ENCODE measurements at regions not wholly inside any gene's neighbourhood (a gene's known extent, or its start where the extent isn't known, plus 50 kb on each side); places are given as distances from the start of the nearest gene placed in this dataset.

DNA sequence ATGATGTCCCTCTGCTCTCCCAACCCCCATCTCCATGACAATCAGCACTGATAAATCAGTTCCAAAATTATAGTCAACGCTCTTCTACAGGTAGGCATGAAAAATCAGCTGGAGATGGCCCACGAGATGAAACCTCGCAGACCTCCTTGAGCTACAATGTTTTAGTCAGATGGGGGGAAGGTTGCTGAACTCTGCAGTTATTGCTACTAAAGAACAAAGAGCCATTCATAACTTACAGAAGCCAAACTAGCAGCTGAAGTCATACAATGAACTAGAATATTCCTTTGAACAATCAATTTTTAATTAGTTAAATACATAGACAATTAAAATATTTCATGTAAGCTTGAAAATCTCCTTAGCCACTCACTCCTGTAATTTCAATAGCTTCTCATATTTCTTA lies 179.2 kb downstream of the NHLRC3 start:
- Histone ChIP-seq H3K27me3 (no peaks in the 10 kb centered on the region), H3K9me3 (peaks cover 0 to 2% of the 10 kb centered on the region in 2 donors), H3K4me1 (no peaks in the 10 kb centered on the region), H3K36me3 (no peaks in the 10 kb centered on the region), H3K4me3 (no peak overlapping the region), H3K27ac (no peak overlapping the region)
- no peak for TF ChIP-seq POLR2A (IDR thresholded peaks at IDR 0.05)
- TF ChIP-seq CTCF (IDR thresholded peaks at IDR 0.05): no peak
- TF ChIP-seq POLR2AphosphoS5 (IDR thresholded peaks at IDR 0.05): no peak
- intact Hi-C loops (cut with DNase I; ENCODE audit: low total_unique reads): no loop called here
- no peak for DNase-seq (ENCODE audit: low spot score in 2 of 2)

- Histone ChIP-seq H3K27ac (no peak overlapping the region), H3K27me3 (no peaks in the 10 kb centered on the region), H3K36me3 (no peaks in the 10 kb centered on the region), H3K4me3 (no peak overlapping the region), H3K4me1 (no peaks in the 10 kb centered on the region), H3K9me3 (peaks cover 0 to 7% of the 10 kb centered on the region in 2 donors)
- intact Hi-C loops (cut with DNase I; ENCODE audit: low total_unique reads): no loop called here
- no peak for DNase-seq (ENCODE audit: low spot score in 2 of 2)
- no peak for TF ChIP-seq POLR2A (IDR thresholded peaks at IDR 0.05)
- no peak for TF ChIP-seq POLR2AphosphoS5 (IDR thresholded peaks at IDR 0.05)
- TF ChIP-seq CTCF (IDR thresholded peaks at IDR 0.05): no peak
Measured at GRCh38 chr13:39224671-39225240, 186.5 kb downstream of the NHLRC3 start.

DNA sequence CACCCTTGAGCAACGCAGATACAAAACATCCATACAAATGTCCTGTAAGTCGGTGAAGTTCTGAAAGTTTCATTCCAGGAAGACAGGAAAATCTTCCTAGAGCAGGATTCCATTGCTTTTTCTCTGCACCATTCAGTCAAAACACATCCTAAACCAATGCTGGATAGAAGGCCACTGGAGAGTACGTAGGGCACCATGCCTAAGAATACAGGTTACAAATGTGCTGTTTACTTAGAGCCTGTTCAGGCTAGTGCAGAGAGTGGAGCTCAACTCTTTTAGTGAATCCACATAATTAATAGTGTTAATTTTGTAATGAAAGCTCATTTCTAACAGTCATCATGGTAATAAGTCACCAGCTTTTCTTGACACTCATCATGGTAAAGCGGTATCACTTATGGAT lies 187.6 kb downstream of the NHLRC3 start:
- Histone ChIP-seq H3K27me3 (no peaks in the 10 kb centered on the region), H3K9me3 (peaks cover 0 to 7% of the 10 kb centered on the region in 2 donors), H3K27ac (no peak overlapping the region), H3K4me1 (no peaks in the 10 kb centered on the region), H3K4me3 (no peak overlapping the region), H3K36me3 (no peaks in the 10 kb centered on the region)
- no peak for DNase-seq (ENCODE audit: low spot score in 2 of 2)
- TF ChIP-seq POLR2AphosphoS5 (IDR thresholded peaks at IDR 0.05): no peak
- TF ChIP-seq POLR2A (IDR thresholded peaks at IDR 0.05): no peak
- TF ChIP-seq CTCF (IDR thresholded peaks at IDR 0.05): no peak
- intact Hi-C loops (cut with DNase I; ENCODE audit: low total_unique reads): no loop called here

DNA sequence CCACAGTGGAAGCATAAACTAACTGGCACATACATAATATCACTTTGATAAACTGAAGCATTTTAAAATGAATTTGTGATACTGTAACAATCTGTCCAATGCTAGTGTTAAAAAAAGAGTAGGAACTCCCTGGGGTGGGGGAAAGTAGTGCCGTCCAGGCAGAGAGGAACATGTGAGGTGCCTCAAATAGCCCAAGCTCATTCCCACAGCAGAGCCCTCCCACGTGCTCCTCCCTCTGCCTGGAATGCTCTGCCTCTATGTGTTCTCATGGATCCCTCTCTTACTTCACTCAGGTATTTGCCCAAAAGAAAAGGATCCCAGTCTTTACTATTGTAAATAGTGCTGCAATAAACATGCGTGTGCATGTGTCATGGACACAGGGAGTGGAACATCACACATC lies 188.1 kb downstream of the NHLRC3 start:
- Histone ChIP-seq H3K9me3 (peaks cover 0 to 7% of the 10 kb centered on the region in 2 donors), H3K27me3 (no peaks in the 10 kb centered on the region), H3K36me3 (no peaks in the 10 kb centered on the region), H3K27ac (no peak overlapping the region), H3K4me3 (no peak overlapping the region), H3K4me1 (no peaks in the 10 kb centered on the region)
- DNase-seq (ENCODE audit: low spot score in 2 of 2): no peak
- TF ChIP-seq CTCF (IDR thresholded peaks at IDR 0.05) (no peak), POLR2AphosphoS5 (IDR thresholded peaks at IDR 0.05) (no peak), POLR2A (IDR thresholded peaks at IDR 0.05) (no peak)
- intact Hi-C loops (cut with DNase I; ENCODE audit: low total_unique reads): no loop called here

DNA sequence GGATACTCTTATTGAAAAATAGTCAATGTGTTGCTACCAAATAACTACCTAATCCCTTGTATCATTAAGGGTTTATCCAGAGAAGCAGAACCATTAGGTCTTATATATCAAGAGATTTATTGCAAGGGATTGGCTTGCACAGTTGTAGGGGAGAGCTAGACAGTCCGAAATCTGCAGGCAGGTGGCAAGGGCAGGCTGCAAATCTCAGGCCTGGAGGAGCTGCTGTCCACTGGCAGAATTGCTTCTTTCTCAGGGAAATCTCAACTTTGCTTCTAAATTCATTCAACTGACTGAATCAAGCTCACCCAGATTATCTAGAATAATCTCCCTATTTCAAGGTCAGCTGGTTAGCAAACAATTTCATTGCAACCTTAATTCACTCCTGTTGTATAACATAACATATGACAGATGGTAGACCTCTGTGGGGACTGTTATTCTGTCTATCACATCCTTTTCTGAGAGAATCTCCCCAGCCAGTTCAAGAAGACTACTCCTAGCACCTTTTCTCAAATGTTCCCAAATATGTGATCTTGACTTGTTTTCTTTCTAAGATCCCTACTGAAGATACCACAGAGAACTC lies 194.2 kb downstream of the NHLRC3 start:
- intact Hi-C loops (cut with DNase I; ENCODE audit: low total_unique reads): no loop called here
- no peak overlapping the region for H3K27ac ChIP-seq

More for the DNA sequence above, 194.2 kb downstream of the NHLRC3 start:
- H3K4me1 ChIP-seq: no peaks in the 10 kb centered on the region
- H3K36me3 ChIP-seq: no peaks in the 10 kb centered on the region
- no peak for DNase-seq (ENCODE audit: low spot score in 2 of 2)
- TF ChIP-seq CTCF (IDR thresholded peaks at IDR 0.05): no peak
- H3K9me3 ChIP-seq: no peaks in the 10 kb centered on the region
- no peak overlapping the region for H3K4me3 ChIP-seq
- H3K27me3 ChIP-seq: no peaks in the 10 kb centered on the region

Measured in breast epithelium (tissue), 4 donors.